HL-60 (cell line): ENCODE measurements at regions not wholly inside any gene's neighbourhood (a gene's known extent, or its start where the extent isn't known, plus 50 kb on each side); places are given as distances from the start of the nearest gene placed in this dataset.

ENCODE experiments used
- DNase-seq, 2 experiments: peaks; one replicate each; pipeline ENCODE4 v3.0.0-alpha.2; 2010 to 2020; ENCODE audit warnings: low read depth in 1 of 2, low spot score in 1 of 2
- H3K27ac ChIP-seq: fragments of 250-450 bp; sonication (Bioruptor Pico); replicated peaks from 2 replicates; pipeline ENCODE4 v1.5.1; 2020; ENCODE audit warnings: mild to moderate bottlenecking, moderate library complexity
- H3K27me3 ChIP-seq: fragments of 250-450 bp; sonication (Bioruptor Pico); 2 replicates; pipeline ENCODE4 v1.5.1; 2021; ENCODE audit warnings: mild to moderate bottlenecking, moderate library complexity; ENCODE audit not compliant: insufficient read depth, poor library complexity, severe bottlenecking
- H3K4me3 ChIP-seq: replicated peaks from 2 replicates; pipeline ENCODE4 v1.5.1; 2011; ENCODE audit warnings: mild to moderate bottlenecking, control low read depth, low read length; ENCODE audit not compliant: insufficient read depth
- GABPA ChIP-seq: IDR thresholded peaks from 2 replicates; pipeline ENCODE4 v1.6.1; 2012; ENCODE audit warnings: low read depth
- POLR2AphosphoS5 ChIP-seq: IDR thresholded peaks from 2 replicates; pipeline ENCODE4 v1.6.1; 2012; ENCODE audit warnings: low read depth
- SPI1 ChIP-seq: IDR thresholded peaks from 2 replicates; pipeline ENCODE4 v1.6.1; 2012; ENCODE audit warnings: low read depth, mild to moderate bottlenecking, borderline replicate concordance
- TF ChIP-seq, protein P1 (sequence below): IDR thresholded peaks from 2 replicates; pipeline ENCODE4 v1.6.1; 2012; ENCODE audit warnings: low read depth; ENCODE audit not compliant: insufficient replicate concordance
- TF ChIP-seq, protein P2 (sequence below): IDR thresholded peaks from one replicate; pipeline ENCODE4 v1.5.1; 2011; ENCODE audit warnings: low read length, control low read depth, inconsistent platforms; ENCODE audit not compliant: insufficient read depth

DNA sequence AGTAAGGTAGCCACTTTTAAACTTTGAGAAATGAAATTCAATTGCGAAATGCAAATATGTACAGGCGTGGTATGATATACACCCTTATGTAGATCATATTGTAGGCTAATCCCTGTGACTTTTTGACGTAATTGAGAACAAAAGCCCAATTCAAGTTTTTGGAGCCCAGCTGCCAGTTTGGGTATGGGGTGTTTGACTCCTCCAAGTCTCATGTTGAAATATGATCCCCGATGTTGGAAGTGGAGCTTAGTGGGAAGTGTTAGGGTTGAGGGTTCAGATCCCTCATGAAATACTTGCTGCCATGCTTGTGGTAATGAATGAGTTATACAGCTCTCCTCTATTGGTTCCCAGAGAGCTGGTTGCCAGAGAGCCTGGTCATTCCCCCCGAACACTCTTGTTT is 1666.8 kb downstream of the SUCLG1 start:
- no peak overlapping the region for H3K4me3 ChIP-seq
- H3K27ac ChIP-seq: no peak overlapping the region
- no peaks in the 10 kb centered on the region for H3K27me3 ChIP-seq
- DNase-seq: no peak
- TF ChIP-seq SPI1 (no peak), GABPA (no peak), POLR2AphosphoS5 (no peak)
- TF ChIP-seq, protein P1, sequence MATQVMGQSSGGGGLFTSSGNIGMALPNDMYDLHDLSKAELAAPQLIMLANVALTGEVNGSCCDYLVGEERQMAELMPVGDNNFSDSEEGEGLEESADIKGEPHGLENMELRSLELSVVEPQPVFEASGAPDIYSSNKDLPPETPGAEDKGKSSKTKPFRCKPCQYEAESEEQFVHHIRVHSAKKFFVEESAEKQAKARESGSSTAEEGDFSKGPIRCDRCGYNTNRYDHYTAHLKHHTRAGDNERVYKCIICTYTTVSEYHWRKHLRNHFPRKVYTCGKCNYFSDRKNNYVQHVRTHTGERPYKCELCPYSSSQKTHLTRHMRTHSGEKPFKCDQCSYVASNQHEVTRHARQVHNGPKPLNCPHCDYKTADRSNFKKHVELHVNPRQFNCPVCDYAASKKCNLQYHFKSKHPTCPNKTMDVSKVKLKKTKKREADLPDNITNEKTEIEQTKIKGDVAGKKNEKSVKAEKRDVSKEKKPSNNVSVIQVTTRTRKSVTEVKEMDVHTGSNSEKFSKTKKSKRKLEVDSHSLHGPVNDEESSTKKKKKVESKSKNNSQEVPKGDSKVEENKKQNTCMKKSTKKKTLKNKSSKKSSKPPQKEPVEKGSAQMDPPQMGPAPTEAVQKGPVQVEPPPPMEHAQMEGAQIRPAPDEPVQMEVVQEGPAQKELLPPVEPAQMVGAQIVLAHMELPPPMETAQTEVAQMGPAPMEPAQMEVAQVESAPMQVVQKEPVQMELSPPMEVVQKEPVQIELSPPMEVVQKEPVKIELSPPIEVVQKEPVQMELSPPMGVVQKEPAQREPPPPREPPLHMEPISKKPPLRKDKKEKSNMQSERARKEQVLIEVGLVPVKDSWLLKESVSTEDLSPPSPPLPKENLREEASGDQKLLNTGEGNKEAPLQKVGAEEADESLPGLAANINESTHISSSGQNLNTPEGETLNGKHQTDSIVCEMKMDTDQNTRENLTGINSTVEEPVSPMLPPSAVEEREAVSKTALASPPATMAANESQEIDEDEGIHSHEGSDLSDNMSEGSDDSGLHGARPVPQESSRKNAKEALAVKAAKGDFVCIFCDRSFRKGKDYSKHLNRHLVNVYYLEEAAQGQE: no peak
- TF ChIP-seq, protein P2, sequence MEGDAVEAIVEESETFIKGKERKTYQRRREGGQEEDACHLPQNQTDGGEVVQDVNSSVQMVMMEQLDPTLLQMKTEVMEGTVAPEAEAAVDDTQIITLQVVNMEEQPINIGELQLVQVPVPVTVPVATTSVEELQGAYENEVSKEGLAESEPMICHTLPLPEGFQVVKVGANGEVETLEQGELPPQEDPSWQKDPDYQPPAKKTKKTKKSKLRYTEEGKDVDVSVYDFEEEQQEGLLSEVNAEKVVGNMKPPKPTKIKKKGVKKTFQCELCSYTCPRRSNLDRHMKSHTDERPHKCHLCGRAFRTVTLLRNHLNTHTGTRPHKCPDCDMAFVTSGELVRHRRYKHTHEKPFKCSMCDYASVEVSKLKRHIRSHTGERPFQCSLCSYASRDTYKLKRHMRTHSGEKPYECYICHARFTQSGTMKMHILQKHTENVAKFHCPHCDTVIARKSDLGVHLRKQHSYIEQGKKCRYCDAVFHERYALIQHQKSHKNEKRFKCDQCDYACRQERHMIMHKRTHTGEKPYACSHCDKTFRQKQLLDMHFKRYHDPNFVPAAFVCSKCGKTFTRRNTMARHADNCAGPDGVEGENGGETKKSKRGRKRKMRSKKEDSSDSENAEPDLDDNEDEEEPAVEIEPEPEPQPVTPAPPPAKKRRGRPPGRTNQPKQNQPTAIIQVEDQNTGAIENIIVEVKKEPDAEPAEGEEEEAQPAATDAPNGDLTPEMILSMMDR: no peak

DNA sequence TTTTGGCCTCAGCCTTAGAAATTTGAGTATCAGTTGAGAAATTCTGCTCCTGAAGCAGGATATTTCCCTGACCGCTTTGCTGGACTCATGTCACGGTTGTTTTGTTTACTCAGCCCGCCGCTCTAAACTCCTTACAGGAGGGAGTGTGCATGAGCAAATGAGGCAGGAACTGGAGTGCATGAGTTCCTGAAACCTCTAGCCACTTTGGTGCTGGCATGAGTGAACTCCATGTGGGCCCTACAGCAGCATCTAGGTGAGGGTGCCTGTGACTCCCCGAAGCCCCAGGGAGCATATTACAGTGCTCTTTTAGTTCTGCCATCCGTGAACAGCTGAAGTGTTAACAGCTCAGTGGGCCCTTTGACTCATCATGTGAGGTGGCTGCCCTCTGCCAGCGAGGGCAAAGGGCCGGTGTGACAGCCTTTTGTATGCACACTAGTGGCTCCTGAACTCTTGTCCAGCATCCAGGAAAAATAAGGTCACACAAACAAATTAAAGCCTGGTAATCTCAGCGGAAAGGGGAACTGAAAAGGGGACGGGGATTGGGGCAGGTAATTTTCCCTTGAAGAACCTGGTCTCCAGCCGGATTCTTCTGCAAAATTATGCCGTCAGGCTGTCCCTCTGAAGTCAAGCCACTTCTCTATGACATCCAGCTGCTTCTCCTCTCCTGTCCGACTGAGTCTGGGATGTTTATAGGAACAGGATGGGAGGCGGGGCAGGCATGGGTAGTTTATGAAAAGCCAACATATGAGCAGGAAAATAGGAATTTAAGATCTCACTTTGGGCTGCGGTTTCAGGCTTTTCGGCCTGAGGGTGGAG is 1668.7 kb downstream of the SUCLG1 start:
- H3K27ac ChIP-seq: no peak overlapping the region
- DNase-seq: no peak
- TF ChIP-seq, protein P2: no peak
- TF ChIP-seq GABPA (no peak), SPI1 (no peak), POLR2AphosphoS5 (no peak)
- TF ChIP-seq, protein P1: no peak
- no peak overlapping the region for H3K4me3 ChIP-seq
- H3K27me3 ChIP-seq: no peaks in the 10 kb centered on the region

DNA sequence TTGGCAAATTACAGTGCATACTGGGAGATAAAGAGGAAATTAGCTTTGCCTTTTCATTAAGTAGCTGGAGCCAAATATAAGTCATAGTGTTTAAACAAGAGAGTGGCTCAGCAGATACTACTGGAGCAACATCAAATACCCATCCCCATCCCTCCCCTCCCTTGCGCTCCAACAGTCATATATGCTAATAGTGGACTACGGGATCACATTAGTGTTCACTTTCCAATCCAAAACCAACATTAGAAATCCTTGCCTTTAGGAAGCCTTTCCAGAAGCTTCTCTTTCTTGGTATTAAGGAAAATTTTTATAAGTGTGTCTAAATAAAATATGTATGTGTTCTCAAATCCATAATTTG is 1669.3 kb downstream of the SUCLG1 start:
- TF ChIP-seq GABPA (no peak), POLR2AphosphoS5 (no peak), SPI1 (no peak)
- TF ChIP-seq, protein P2: no peak
- no peak for DNase-seq
- Histone ChIP-seq H3K4me3 (no peak overlapping the region), H3K27ac (no peak overlapping the region), H3K27me3 (no peaks in the 10 kb centered on the region)
